AG09319 (cell line): ENCODE measurements at regions not wholly inside any gene's neighbourhood (a gene's known extent, or its start where the extent isn't known, plus 50 kb on each side); places are given as distances from the start of the nearest gene placed in this dataset.

Experiments used
- DNase-seq: peaks from one replicate; pipeline ENCODE4 v3.0.0-alpha.2; 2010; ENCODE audit warnings: low read depth; ENCODE audit errors: extremely low read depth
- TF ChIP-seq, protein P1 (sequence below): IDR thresholded peaks from 2 replicates; pipeline ENCODE4 v1.5.1; 2011; ENCODE audit warnings: low read depth, mild to moderate bottlenecking, inconsistent platforms, low read length, moderate library complexity

- DNase-seq = no peak
- TF ChIP-seq, protein P1, sequence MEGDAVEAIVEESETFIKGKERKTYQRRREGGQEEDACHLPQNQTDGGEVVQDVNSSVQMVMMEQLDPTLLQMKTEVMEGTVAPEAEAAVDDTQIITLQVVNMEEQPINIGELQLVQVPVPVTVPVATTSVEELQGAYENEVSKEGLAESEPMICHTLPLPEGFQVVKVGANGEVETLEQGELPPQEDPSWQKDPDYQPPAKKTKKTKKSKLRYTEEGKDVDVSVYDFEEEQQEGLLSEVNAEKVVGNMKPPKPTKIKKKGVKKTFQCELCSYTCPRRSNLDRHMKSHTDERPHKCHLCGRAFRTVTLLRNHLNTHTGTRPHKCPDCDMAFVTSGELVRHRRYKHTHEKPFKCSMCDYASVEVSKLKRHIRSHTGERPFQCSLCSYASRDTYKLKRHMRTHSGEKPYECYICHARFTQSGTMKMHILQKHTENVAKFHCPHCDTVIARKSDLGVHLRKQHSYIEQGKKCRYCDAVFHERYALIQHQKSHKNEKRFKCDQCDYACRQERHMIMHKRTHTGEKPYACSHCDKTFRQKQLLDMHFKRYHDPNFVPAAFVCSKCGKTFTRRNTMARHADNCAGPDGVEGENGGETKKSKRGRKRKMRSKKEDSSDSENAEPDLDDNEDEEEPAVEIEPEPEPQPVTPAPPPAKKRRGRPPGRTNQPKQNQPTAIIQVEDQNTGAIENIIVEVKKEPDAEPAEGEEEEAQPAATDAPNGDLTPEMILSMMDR = no peak
Observed at GRCh38 chr1:59063501-59063900, 233.4 kb upstream of the FGGY start.

DNA sequence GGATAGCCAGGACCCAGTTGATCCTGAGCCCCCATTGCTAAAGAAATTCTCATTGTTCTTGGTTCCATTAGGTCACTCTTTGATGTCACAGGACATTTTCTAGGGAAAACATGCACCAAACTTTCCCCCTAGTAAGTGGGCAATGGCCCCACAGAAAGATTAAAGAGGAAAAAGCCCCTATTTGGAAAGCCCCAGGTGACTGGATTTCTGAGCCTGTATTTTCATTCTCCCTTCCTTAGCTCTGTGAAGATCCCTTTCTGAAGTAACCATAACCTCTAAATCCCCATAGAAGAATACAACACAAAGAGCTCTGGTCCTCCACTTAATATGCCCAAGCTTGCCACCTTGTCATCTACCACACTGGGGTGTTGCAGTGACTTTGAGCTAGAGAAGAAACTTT lies 232.3 kb upstream of the FGGY start:
- TF ChIP-seq, protein P1 = no peak
- DNase-seq = no peak

DNA sequence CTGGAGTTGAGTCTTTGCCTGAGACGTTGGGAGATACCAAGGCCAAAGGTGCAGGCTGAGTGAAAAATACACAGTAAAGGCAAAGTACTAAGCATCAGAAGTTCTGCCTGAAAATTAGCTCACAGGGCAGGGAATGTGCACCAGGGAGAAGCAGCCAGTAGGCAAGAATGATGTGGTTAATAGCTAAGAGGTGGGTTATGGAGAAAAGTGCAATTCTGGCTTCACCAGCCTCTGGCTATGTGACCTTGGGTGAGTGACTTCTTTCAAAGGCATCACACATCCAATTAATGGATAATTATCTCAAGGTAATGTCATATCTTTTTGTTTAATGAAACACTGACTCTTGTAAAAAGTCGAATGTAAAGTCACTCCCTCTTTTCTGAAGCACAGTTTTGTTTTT lies 230.7 kb upstream of the FGGY start:
- TF ChIP-seq, protein P1 = no peak
- no peak for DNase-seq

DNA sequence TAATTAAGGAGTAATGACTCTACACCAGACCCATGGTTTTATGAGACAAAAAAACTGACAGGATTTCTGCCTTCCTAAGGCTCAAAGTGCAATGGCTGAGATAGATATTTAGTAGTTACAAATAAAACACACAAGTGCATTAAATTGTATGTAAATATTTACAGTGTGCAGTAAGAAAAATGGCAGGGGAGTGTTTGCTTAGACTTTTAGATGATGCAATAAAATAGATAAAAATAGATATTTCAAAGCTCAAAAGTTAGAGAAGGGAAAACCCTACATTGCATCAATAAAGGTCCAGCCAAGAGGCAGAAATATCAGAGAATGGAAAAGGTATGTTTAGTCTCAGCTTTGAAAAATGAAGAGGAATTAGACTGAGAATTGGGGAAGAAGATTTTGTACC lies 226.3 kb upstream of the FGGY start:
- TF ChIP-seq, protein P1 = no peak
- DNase-seq = no peak

- DNase-seq = no peak
- TF ChIP-seq, protein P1 = no peak
Observed at GRCh38 chr1:59071289-59071688, 225.6 kb upstream of the FGGY start.

- TF ChIP-seq, protein P1 = no peak
- DNase-seq = no peak
Observed at GRCh38 chr1:59071876-59072582, 224.9 kb upstream of the FGGY start.

DNA sequence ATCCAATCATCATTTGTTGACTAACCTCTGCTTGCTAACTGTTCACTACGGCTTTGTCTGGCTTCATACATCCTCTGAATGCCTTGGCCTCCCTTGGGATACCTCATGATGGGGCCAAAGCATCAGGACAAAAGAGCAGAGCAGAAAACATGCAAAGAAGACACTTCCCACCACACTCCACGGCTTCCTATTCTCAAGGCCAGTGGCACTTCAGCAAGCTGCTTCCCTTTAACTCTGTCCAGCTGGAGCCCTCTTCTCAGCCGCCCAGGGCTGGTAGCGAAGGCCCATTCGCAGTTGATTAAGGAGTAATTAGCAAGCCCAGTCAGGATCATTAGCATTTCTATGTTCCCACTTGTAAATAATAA lies 224.3 kb upstream of the FGGY start:
- DNase-seq = no peak

More for the DNA sequence above, 224.3 kb upstream of the FGGY start:
- TF ChIP-seq, protein P1 = no peak
